ENCODE measurements at regions not wholly inside any gene's neighbourhood (a gene's known extent, or its start where the extent isn't known, plus 50 kb on each side); places are given as distances from the start of the nearest gene placed in this dataset.

- no peak for DNase-seq (ENCODE audit: low spot score)
These were observed 440.9 kb downstream of the ZEB2 start for GRCh38 chr2:144078802-144079724.

- no peak for DNase-seq (ENCODE audit: low spot score)
These were observed 441.8 kb downstream of the ZEB2 start for GRCh38 chr2:144078106-144078505.

GRCh38 chr2:144074450-144074849 is 445.5 kb downstream of the ZEB2 start:
- DNase-seq (ENCODE audit: low spot score): no peak

- no peak for DNase-seq (ENCODE audit: low spot score)
These were observed 448.5 kb downstream of the ZEB2 start for GRCh38 chr2:144071461-144071860.

GRCh38 chr2:144067506-144067905 is 452.4 kb downstream of the ZEB2 start:
- DNase-seq (ENCODE audit: low spot score): no peak

- no peak for DNase-seq (ENCODE audit: low spot score)
These were observed 456.3 kb downstream of the ZEB2 start for GRCh38 chr2:144063602-144064001.

- no peak for DNase-seq (ENCODE audit: low spot score)
These were observed 465.0 kb downstream of the ZEB2 start for GRCh38 chr2:144054911-144055310.

- no peak for DNase-seq (ENCODE audit: low spot score)
These were observed 467.8 kb downstream of the ZEB2 start for GRCh38 chr2:144052083-144052482.

- DNase-seq (ENCODE audit: low spot score): no peak
These were observed 470.8 kb downstream of the ZEB2 start for GRCh38 chr2:144049137-144049536.

- DNase-seq (ENCODE audit: low spot score): no peak
These were observed 471.3 kb downstream of the ZEB2 start for GRCh38 chr2:144048631-144049060.

- no peak for DNase-seq (ENCODE audit: low spot score)
These were observed 477.2 kb downstream of the ZEB2 start for GRCh38 chr2:144042751-144043150.

GRCh38 chr2:144041612-144042011 is 478.3 kb downstream of the ZEB2 start:
- DNase-seq (ENCODE audit: low spot score): peak; percentile 1

GRCh38 chr2:144040834-144041233 is 479.1 kb downstream of the ZEB2 start:
- no peak for DNase-seq (ENCODE audit: low spot score)

- DNase-seq (ENCODE audit: low spot score): no peak
These were observed 487.4 kb downstream of the ZEB2 start for GRCh38 chr2:144032566-144032965.

- DNase-seq (ENCODE audit: low spot score): no peak
These were observed 489.1 kb downstream of the ZEB2 start for GRCh38 chr2:144030791-144031190.

GRCh38 chr2:144027593-144027992 is 492.3 kb downstream of the ZEB2 start:
- no peak for DNase-seq (ENCODE audit: low spot score)

GRCh38 chr2:144026753-144027152 is 493.2 kb downstream of the ZEB2 start:
- DNase-seq (ENCODE audit: low spot score): no peak

GRCh38 chr2:144020047-144020446 is 499.9 kb downstream of the ZEB2 start:
- DNase-seq (ENCODE audit: low spot score): no peak

GRCh38 chr2:144015655-144016245 is 504.2 kb downstream of the ZEB2 start:
- DNase-seq (ENCODE audit: low spot score): peak; percentile 74

GRCh38 chr2:144015036-144015435 is 504.9 kb downstream of the ZEB2 start:
- DNase-seq (ENCODE audit: low spot score): no peak

- no peak for DNase-seq (ENCODE audit: low spot score)
These were observed 505.8 kb downstream of the ZEB2 start for GRCh38 chr2:144014103-144014502.

- no peak for DNase-seq (ENCODE audit: low spot score)
These were observed 507.6 kb downstream of the ZEB2 start for GRCh38 chr2:144012304-144012703.

GRCh38 chr2:144011553-144011952 is 508.4 kb downstream of the ZEB2 start:
- no peak for DNase-seq (ENCODE audit: low spot score)

Data from RKO (cell line).